HG02970 (cell line): ENCODE measurements at regions not wholly inside any gene's neighbourhood (a gene's known extent, or its start where the extent isn't known, plus 50 kb on each side); places are given as distances from the start of the nearest gene placed in this dataset.

Source experiments
- ATAC-seq: cut with Tn5 transposase; IDR thresholded peaks from one replicate; pipeline ENCODE4 v1.9.1; 2021; ENCODE audit warnings: mild to moderate bottlenecking, moderate library complexity, moderate number of reproducible peaks; ENCODE audit not compliant: unreplicated experiment, low FRiP score

DNA sequence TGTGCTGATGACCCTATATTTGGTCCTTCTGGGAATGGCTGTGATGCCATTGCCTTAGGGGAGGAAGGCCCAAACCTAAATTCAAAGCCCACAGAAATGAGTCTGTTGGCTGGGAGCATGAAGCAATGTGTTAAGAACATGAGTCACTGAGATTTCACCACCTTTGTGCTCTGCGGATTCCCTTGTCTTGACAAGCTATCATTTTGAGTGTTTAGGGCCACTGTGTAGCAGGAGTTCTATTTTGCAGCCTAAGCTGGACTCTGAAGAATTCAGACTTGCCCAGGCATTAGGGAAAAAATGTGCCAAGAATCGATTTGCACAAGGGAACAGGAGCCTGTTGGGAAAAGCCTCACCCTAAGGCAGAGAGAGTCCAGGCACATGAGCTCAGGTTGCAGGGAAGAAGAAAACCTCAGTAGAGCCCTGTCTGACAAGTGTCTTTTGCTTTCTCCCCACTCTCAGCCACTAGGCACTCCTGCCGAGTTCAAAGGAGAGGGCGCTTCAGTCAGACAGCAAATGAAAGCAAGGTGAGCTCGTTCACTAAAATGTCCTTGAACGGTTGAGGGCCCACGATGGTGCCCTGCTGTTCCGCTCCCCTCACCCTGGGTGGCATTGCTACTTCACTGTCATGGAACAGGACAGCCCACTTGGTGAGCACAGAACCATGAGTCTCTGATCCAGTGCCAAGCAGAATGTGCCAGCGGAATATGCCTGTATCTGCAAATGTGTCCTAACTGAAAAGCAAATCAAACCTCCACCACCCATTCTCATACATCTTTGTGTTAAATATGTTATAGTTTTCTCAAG is 93.6 kb downstream of the PRLHR start:
- ATAC-seq, result no peak

DNA sequence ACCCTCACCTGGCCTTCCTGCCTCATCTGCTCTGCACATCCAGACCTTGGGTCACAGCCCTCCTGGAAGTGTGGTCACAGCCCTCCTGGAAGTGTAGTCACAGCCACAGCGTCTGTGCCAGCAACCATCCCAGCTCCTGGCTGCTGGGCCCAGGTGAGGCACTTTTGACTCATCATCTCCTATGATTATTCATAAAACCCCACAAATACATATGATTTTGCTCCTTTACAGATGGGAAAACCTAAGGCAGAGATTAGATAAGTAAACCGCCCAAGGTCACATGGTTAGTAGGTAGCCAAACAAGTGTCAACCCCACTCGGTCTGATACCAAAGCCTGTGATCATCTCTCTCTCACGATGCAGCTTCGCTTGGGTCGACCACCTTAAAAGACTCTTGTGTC is 94.3 kb downstream of the PRLHR start:
- no peak for ATAC-seq

DNA sequence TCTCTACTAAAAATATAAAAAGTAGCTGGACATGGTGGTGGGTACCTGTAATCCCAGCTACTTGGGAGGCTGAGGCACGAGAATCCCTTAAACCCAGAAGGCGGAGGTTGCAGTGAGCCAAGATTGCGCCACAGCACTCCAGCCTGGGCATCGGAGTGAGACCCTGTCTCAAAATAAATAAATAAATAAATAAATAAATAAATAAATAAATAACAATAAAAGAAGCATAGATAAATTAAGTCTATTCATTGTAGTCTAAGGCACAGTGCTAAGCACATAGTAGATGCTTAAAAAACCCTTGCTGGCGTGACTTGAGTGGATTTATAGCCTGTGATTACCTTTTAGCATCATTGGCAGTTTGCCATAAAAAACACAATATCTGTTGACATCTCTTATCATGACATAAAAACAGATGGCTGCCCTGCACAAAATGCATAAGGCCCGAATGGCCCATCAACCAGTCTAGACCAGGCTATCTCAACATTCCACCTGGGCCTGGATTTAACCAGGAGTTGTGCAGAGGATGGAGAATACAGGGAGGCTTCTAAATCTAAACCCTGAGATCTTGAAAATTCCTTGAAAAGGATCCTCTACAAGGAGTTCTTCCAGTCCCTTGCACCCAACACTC is 94.9 kb downstream of the PRLHR start:
- no peak for ATAC-seq

DNA sequence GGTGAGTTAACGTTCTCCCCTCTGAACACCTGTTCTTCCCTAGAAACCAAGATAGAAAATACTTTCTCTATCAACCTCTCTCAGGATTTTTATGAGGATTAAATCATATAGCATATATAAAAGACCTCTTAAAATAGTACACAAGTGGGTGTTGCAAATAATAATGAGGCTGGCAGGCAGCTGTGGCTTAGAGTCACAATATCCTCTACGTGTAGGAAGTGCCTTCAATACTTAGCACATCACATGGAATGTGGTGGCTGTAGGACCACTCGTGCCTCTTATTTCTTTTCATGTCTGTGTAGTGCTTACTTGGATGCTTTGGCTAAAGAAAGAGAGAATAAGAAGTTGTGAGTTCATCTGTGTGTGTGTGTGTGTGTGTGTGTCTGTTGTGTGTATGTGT is 96.3 kb downstream of the PRLHR start:
- no peak for ATAC-seq

DNA sequence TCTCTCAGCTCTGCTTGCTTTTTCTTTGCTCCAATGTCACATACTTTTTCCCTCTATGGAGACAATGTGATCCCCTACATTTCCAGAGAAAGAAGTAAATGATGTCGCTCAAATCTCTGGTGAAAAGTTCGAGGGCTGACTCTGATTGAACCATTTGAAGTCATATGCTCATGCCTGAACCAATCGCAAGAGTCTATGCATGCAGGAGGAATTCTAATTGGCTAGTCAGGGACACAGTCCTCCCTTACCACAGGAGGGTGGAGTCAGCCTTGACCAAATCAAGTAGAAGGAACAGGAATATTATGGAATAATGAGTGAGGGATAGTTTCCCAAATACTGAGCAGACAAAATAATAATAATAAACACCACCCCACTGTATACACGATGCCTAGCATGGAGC is 96.8 kb downstream of the PRLHR start:
- ATAC-seq, result no peak

DNA sequence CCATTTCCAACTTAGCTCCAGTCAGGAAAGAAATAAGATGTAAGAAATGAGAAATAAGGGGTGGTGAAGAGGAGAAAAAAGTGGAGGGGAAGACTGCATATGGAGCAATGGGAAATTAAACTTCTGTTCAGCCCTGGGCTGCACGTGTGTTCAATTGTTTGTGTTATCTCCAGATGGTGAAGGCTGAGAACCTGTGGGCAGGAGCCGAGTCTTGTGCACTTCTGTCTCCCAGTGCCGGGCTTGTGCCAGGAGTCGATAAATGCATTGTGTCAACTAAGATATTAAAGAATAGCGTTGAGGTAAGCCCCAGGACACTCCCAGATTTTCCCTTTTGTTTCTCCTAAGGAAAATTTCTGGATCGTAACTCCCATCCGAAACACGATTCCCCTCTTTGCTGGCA is 98.2 kb downstream of the PRLHR start:
- no peak for ATAC-seq

DNA sequence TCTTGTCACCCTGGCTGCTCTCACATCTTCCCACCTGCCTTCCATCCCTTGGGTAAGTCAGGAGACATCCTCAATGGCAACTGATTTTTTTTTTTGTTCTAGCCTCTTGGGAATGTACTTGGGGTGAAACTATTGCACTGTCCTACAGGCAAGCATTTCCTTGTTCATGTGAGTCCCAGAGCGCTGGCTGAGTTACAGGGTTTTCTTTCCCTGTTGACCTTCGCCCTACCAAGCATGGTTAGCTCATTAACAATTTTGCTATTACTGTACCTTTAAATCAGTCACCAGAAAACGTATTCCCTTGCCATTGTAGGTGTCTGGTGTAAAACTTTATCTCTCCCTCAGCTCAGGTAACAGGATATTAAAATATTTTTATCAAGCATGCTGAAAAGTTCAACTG is 98.9 kb downstream of the PRLHR start:
- no peak for ATAC-seq

DNA sequence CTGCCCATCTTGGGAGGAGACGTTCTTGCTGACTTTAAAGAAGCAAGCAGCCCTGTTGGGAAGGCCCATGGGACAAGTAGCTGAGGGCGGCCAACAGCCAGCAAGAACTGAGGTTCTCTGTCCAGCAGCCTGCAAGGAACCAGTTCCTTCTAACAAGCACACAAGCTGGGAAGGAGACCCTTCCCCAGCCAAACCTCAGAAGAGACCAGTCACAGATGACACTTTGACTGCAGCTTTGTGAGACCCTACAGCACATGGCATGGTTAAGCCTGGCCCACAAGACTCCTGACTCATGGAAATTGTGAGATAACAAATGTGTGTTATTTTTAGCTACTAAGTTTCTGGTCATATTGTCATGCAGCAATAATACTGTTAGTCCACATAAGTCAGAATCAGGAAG is 99.9 kb downstream of the PRLHR start:
- ATAC-seq, result no peak

DNA sequence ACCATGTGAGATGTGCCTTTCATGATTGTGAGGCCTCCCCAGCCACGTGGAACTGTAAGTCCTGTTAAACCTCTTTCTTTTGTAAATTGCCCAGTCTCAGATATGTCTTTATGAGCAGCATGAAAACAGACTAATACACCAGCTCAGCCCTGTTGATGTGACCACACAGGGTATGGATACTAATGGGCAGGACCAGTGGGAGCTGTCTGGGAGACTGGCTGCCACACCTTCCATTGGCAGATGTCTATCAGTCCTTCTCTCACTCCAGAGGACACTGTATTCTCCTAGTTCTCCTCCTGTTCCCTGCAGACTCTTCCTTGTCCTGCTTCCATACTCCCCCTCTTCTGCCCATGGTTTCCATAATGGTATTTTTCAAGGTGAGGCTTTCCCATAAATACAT is 104.4 kb downstream of the PRLHR start:
- ATAC-seq, result no peak

DNA sequence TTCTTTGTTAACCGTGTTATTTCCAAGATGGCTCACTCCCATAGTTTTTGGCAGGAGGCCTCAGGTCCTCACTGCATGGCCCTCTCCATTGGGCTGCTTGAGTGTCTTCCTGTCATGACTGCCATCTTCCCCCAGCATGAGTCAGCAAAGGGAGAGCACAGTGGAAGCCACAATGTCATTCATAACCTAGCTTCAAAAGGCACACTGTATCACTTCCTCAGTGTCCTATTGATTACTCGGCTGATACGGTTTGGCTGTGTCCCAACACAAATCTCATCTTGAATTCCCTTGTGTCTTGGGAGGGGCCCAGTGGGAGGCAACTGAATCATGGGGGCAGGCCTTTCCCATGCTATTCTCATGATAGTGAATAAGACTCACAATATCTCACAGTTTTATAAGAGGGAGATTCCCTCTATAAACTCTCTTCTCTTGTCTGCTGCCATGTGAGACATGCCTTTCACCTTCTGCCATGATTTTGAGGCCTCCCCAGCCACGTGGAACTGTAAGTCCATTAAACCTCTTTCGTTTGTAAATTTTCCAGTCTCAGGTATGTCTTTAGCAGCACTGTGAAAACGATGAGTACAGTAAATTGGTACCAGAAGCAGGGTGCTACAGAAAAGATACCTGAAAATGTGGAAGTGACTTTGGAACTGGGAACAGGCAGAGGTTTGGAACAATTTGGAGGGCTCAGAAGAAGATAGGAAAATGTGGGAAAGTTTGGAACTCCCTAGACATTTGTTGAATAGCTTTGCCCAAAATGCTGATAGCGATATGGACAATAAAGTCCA is 106.5 kb downstream of the PRLHR start:
- ATAC-seq, result no peak

DNA sequence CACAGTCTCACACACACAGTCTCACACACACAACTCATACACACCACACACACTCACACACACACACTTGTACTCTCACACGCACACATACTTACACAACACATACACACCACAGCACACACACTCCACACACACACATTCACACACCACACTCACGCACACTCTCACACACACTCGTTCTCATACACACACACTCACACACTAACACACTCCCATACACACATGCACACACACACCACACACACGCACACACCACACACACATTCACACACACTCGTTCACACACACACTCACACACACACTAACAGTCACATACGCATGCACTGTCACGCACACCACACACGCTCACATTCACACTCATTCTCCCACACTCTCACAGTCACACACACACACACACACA is 109.8 kb downstream of the PRLHR start:
- ATAC-seq, result no peak

DNA sequence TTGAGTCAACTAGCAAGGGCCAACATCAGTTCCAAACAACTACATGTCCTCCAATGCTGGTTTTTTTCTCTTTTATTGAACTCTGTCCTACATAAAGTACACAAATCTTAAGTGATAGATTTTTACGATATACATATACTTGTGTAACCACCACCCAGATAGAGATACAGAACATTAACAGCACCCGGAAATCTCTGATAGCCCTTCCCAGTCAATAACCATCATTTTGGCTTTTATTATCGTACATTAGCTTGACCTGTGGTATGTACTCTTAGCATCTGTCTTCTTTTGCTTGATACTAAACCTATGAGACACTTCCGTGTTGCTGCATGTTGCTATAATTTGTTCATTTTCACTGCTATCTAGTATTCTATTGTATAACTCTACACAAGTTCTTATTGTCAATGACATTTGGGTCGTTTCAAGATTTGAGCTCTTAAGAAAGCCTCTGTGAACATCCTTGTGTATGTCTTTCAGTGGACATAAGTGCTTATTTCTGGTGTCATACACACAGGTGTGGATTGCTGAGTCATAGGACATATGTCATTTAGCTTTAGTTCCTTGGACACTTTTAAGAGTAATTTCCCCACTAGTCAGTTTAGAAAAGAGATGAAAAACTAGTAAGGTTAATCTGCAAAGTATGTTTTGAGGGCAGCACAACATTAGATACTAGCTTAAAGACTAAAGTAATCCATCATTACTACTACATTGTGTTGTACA is 111.1 kb downstream of the PRLHR start:
- ATAC-seq, result no peak

DNA sequence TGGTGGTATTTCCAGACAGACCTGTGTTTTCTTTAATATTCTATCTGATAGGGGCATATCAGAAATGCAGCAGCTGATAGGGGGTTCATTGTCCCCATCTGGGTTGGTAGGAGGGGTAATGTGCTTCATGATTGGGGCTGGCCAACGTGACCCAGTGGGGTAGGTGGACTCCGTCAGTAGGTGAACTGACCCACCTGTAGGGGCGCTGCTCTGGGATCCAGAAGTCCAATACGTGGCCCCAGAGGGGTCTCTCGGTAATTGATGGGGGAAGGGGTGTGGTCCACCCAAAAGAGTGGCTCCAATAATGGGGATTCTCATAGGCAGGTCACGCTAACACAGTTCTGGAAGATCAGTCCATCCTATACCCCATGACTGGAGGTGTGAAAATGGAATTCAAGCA is 112.0 kb downstream of the PRLHR start:
- no peak for ATAC-seq

DNA sequence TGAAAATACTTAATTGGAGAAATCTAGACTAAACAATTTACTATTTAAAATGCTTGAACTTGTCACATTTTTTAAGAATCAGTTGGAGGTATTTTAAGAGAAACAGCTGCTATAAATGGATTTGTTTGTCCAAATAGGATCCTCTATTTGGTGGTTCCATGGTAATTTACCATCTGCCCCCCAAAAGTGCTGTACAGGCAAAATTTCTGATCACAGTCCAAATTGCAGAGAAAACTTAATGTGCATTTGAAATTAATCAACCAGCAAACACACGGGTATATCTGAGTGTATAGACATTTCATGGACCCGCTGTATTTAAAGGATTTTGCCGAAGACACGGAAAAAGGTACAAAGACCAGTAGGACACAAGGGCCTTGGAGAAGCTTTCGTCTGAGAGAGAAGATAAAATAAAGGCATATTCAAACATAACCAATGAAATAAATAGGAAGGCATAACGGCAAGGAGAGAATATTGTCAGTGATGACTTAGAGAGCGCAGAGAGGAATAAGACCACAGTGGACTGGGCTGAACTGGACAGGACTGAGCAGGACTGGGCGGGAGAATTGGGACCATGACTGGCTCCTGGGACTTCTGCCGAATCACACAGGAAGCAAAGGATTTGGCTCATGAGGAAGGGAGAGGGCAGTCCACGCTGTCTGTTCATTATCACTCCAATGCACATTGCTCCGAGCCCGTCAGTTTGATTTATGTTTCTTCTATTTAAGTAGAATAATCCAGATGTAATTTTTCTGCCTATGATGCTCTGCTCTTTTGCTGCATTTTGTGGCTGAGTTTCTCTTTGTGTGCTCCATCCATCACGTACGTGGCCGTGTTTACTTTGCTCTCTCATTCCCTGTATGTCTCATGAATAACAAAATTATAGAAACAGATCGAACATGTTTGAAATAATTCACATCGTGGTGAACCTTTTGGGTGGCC is 112.8 kb downstream of the PRLHR start:
- ATAC-seq, result no peak

DNA sequence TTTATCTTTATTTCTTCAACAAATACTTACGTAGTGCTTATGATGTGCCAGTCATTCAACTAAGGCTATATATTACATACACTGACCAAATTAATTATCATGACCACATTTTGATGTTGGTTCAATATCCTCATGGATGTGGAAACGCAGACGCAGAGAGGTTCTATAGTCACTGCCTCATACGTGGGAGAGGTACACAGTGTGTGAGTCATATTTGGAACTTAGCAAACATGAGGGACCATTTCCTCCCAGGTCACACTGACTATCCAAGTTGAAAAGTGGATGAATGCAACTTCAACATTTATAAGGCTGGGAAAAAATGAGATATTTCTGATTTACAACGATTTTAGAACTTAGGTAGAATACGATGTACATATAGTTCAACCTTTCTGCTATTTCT is 113.6 kb downstream of the PRLHR start:
- no peak for ATAC-seq

DNA sequence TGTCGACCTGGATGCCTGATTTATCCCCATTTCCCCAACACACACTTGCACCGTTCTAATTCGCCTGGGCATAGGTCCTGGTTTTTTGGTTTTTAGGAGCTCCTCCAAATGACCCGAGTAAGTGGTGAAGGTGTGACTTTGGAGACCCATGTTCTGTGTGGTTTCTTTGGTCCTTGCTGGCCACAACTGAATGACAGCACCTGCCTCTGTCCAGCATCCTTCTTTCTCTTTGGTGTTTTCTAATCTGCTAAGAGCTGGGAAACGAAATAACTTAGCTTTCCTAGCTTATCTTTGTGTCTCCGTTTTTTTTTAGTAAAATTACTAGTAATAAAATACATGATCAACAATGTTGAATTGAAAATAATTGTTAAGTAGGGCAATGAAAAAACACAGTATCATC is 120.2 kb downstream of the PRLHR start:
- ATAC-seq, result no peak

DNA sequence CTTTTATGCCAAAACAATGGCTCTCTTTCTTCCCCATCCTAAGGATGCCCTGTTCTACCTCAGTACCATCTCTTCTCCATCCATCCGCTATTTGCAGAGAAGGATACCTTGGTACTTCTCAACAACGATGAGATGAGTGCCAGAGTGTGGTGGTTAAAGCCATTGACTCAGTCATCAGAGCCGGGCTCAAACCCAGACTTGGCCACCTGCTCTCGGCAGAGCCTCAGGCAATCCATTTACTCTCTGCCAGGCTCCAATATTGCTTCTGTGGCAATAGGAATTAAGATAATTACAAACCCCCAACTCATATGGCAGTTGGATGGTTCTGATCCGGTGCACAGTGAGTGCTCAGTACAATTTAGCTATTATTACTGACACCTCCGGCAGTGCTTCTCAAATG is 121.3 kb downstream of the PRLHR start:
- no peak for ATAC-seq

DNA sequence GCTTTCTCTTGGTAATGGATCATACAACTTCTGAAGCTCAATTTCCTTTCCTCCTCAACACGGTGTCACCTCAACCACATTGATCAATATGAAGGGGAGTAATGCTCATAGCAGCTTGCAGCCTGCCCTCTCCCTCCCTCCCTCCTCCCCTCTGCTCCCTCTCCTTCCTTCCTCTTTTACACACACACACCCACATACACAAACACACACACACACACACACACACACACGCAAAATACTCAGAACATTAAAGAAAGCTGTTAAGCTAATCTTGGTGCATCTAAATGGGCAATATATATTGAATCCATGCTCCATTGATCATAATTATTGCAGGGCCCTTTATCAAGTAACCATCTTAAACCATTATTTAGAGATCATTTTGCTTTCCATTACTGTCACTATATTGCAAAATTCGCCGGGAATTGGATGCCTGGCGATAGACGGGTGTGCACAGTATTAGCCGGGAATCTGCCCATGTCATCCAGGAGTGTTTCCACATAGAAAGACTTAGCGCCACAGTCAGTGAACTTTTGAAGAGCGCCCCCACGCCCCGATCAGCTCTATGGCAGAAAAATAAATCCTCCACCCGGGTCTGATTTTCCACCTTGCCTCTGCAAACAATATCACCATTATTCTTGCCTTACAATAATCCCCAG is 122.0 kb downstream of the PRLHR start:
- no peak for ATAC-seq
